ENCODE measurements at regions not wholly inside any gene's neighbourhood (a gene's known extent, or its start where the extent isn't known, plus 50 kb on each side); places are given as distances from the start of the nearest gene placed in this dataset.
"Not testable (repeated sequence)": the region's sequence is repeated elsewhere in the genome, so short reads cannot be mapped to it uniquely, and the experiment has no call there.

DNA sequence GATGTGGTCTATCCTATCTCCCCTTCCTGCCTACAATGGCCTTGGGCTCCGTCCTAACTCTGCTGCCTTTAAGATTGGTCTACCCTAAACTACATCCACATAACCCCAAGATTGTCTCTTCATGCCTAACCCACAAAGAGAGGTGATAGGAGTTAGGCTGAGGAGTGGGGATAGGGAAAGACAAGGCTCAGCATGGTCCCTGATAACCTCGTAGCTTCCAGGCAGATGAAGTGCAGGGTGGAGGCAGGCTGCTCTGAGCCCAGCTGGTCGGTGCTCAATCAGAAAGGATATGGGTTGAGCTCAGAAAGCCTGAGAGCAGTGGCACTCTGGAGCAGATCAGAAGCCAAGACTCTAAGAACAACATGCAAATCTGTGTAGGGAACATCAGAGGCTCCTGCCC lies 87.1 kb upstream of the KIF2A start:
- TF ChIP-seq, protein P1, sequence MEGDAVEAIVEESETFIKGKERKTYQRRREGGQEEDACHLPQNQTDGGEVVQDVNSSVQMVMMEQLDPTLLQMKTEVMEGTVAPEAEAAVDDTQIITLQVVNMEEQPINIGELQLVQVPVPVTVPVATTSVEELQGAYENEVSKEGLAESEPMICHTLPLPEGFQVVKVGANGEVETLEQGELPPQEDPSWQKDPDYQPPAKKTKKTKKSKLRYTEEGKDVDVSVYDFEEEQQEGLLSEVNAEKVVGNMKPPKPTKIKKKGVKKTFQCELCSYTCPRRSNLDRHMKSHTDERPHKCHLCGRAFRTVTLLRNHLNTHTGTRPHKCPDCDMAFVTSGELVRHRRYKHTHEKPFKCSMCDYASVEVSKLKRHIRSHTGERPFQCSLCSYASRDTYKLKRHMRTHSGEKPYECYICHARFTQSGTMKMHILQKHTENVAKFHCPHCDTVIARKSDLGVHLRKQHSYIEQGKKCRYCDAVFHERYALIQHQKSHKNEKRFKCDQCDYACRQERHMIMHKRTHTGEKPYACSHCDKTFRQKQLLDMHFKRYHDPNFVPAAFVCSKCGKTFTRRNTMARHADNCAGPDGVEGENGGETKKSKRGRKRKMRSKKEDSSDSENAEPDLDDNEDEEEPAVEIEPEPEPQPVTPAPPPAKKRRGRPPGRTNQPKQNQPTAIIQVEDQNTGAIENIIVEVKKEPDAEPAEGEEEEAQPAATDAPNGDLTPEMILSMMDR (IDR thresholded peaks at IDR 0.05): not testable (repeated sequence)
- not testable (repeated sequence) for TF ChIP-seq POLR2A (IDR thresholded peaks at IDR 0.05)
